Type B pancreatic cell (in vitro differentiated cells): ENCODE measurements at regions not wholly inside any gene's neighbourhood (a gene's known extent, or its start where the extent isn't known, plus 50 kb on each side); places are given as distances from the start of the nearest gene placed in this dataset.

Experiments
- DNase-seq: peaks from one replicate; pipeline ENCODE4 v3.0.0; 2021; ENCODE audit warnings: mixed read lengths; ENCODE audit not compliant: unreplicated experiment; ENCODE audit errors: extremely low spot score
- H3K27ac Mint-ChIP-seq: 2 replicates; pipeline ENCODE4 v1.8.0; 2021; ENCODE audit warnings: mild to moderate bottlenecking, mixed read lengths
- H3K27me3 Mint-ChIP-seq: 2 replicates; pipeline ENCODE4 v1.8.0; 2021; ENCODE audit warnings: mixed read lengths
- H3K36me3 Mint-ChIP-seq: 2 replicates; pipeline ENCODE4 v1.8.0; 2021; ENCODE audit warnings: mixed read lengths
- H3K4me1 Mint-ChIP-seq: one replicate; pipeline ENCODE4 v1.8.0; 2021; ENCODE audit warnings: mixed read lengths; ENCODE audit not compliant: unreplicated experiment
- H3K4me3 Mint-ChIP-seq: 2 replicates; pipeline ENCODE4 v1.8.0; 2021; ENCODE audit warnings: mild to moderate bottlenecking, mixed read lengths
- H3K9me3 Mint-ChIP-seq: 2 replicates; pipeline ENCODE4 v1.8.0; 2021; ENCODE audit warnings: mixed read lengths
- TF ChIP-seq, protein P1 (sequence below): fragments of 200-600 bp; sonication (generic); conservative IDR thresholded peaks from 2 replicates; pipeline ENCODE4 v1.5.0; 2021; ENCODE audit warnings: antibody characterized with exemption, mild to moderate bottlenecking

DNA sequence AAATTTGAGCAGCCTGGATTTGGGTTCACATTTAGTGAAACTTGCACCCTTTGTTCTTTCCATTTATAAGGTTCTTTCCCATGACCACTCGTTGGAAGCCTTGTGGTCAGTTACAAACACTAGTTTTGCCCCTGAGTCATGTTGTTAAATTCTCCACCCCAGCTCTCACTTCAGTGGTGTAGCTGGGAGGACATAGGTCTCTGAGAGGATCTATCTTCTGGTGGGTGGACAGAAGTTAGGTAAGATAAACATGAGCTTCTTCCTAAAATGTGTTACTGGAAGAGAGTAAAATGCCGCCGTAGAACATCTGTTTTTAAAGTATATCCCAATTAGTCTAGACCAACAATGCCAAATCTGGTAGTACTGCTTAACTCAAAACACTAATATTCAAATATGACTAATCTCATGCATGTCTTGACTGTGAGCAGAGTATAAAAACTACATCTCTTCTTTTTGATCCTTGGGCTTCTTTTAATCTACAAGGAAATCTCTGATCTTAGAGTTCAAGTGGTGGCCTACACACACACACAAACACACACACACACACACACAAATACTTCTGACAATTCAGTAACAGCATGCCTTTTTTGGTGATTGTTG is 162.6 kb upstream of the FN1 start:
- Mint-ChIP-seq H3K4me1 (peaks cover 12% of the 10 kb centered on the region), H3K9me3 (peaks cover 5% of the 10 kb centered on the region), H3K27ac (no peak overlapping the region), H3K36me3 (no peaks in the 10 kb centered on the region), H3K4me3 (no peak overlapping the region), H3K27me3 (no peaks in the 10 kb centered on the region)
- TF ChIP-seq, protein P1, sequence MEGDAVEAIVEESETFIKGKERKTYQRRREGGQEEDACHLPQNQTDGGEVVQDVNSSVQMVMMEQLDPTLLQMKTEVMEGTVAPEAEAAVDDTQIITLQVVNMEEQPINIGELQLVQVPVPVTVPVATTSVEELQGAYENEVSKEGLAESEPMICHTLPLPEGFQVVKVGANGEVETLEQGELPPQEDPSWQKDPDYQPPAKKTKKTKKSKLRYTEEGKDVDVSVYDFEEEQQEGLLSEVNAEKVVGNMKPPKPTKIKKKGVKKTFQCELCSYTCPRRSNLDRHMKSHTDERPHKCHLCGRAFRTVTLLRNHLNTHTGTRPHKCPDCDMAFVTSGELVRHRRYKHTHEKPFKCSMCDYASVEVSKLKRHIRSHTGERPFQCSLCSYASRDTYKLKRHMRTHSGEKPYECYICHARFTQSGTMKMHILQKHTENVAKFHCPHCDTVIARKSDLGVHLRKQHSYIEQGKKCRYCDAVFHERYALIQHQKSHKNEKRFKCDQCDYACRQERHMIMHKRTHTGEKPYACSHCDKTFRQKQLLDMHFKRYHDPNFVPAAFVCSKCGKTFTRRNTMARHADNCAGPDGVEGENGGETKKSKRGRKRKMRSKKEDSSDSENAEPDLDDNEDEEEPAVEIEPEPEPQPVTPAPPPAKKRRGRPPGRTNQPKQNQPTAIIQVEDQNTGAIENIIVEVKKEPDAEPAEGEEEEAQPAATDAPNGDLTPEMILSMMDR = no peak
- DNase-seq = no peak

DNA sequence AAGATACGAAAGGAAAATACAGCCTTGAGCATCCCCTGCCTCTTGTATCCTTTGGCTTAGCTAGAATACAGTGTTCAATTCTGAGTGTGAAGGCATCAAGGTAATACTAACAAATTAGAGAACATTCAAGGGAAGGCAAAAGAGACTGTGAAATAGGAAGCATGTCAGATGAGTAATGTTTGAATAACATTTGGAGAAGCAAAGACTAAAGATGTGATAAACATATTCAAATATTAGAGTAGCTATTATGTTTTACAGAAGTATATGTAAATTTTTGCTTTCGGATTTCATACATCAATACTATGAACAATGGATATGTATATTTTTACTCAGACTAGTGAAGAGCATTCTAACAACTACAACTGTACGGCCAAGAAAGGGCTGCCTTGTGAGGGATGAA is 161.7 kb upstream of the FN1 start:
- no peaks in the 10 kb centered on the region for H3K36me3 Mint-ChIP-seq

DNA sequence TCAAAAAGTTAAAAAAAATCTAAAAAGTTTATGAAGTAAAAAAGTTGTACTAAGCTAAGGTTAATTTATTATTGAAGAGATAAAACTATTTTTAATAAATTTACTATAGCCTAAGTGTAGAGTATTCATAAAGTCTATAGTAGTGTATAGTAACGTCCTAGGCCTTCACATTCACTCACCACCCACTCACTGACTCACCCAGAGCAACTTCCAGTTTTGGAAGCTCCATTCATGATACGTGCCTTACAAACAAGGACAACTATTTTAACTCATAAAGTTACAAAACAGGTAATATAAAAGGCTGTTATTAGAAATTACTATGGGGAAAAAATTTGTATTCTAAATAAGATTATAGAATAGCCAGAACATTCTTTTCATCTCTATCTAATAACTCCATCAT is 158.9 kb upstream of the FN1 start:
- DNase-seq = no peak
- peaks cover 12% of the 10 kb centered on the region for H3K4me1 Mint-ChIP-seq
- no peaks in the 10 kb centered on the region for H3K9me3 Mint-ChIP-seq
- TF ChIP-seq, protein P1 = no peak
- H3K4me3 Mint-ChIP-seq = no peak overlapping the region
- no peaks in the 10 kb centered on the region for H3K36me3 Mint-ChIP-seq
- no peaks in the 10 kb centered on the region for H3K27me3 Mint-ChIP-seq
- no peak overlapping the region for H3K27ac Mint-ChIP-seq

More for the DNA sequence above, 161.7 kb upstream of the FN1 start:
- Mint-ChIP-seq H3K27me3 (no peaks in the 10 kb centered on the region), H3K27ac (no peak overlapping the region), H3K4me1 (peaks cover 12% of the 10 kb centered on the region), H3K9me3 (no peaks in the 10 kb centered on the region), H3K4me3 (no peak overlapping the region)
- no peak for DNase-seq
- TF ChIP-seq, protein P1 = no peak

DNA sequence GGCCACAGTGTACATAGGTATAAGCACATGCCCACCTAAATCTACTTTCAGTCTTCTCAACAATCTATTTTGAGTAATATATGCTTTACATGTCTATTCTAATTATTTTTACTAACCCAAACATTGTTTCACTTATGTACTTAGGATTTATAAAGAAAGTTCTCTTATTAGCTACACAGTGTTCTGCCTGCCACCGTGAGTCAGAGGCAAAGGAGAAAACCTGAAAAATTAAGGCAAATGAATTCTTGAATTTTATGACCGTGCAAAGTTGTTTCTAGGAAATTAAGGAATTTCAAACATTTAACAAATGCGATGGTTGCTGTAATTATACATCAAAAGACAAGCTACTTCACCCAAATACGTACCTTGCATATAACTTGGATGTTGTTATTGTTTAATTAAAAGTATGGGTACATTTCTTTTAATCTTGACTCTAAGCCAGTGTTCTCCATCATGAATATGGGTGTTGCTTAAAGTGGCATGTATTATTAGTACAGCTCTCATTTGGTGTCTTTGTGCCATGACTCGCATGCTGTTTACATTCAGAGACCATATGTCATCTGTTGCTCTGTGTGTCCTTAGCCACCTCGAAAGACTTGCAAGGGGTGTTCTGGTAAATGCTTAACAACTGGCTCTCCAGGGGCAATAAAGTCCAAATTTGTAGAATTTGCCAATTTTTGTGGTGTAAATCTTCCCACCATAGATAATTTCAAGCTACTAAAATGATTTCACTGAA is 154.3 kb upstream of the FN1 start:
- H3K27ac Mint-ChIP-seq = no peak overlapping the region
- DNase-seq = no peak
- H3K36me3 Mint-ChIP-seq = no peaks in the 10 kb centered on the region
- H3K9me3 Mint-ChIP-seq = no peaks in the 10 kb centered on the region
- H3K4me1 Mint-ChIP-seq = no peaks in the 10 kb centered on the region
- no peaks in the 10 kb centered on the region for H3K27me3 Mint-ChIP-seq
- TF ChIP-seq, protein P1 = no peak
- no peak overlapping the region for H3K4me3 Mint-ChIP-seq

DNA sequence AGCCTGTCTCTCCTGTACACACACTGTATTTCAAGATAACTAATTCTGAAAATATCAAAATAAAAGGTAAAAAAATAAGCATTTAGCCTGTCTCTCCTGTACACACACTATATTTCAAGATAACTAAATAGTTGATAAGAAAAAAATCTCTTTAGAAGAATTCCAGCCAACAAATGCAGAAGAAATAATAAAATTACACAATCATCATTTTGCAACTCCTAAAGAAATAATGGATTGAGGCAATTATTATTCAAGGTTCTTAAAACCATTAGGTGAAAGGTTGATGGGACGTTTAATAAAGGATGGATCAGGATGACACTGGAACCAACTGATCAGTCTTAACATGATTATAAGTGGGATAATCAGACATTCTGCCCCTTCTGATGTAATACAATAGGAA is 148.0 kb upstream of the FN1 start:
- TF ChIP-seq, protein P1 = no peak
- DNase-seq = no peak
- no peaks in the 10 kb centered on the region for H3K27me3 Mint-ChIP-seq
- H3K9me3 Mint-ChIP-seq = no peaks in the 10 kb centered on the region
- no peak overlapping the region for H3K4me3 Mint-ChIP-seq
- peaks cover 14% of the 10 kb centered on the region for H3K4me1 Mint-ChIP-seq
- no peaks in the 10 kb centered on the region for H3K36me3 Mint-ChIP-seq
- H3K27ac Mint-ChIP-seq = no peak overlapping the region
